NCI-H1694 (cell line): ENCODE measurements at regions not wholly inside any gene's neighbourhood (a gene's known extent, or its start where the extent isn't known, plus 50 kb on each side); places are given as distances from the start of the nearest gene placed in this dataset.

Experiments used
- DNase-seq: peaks from one replicate; lab custom pipeline; 2025; lab: John Stamatoyannopoulos, UW

DNA sequence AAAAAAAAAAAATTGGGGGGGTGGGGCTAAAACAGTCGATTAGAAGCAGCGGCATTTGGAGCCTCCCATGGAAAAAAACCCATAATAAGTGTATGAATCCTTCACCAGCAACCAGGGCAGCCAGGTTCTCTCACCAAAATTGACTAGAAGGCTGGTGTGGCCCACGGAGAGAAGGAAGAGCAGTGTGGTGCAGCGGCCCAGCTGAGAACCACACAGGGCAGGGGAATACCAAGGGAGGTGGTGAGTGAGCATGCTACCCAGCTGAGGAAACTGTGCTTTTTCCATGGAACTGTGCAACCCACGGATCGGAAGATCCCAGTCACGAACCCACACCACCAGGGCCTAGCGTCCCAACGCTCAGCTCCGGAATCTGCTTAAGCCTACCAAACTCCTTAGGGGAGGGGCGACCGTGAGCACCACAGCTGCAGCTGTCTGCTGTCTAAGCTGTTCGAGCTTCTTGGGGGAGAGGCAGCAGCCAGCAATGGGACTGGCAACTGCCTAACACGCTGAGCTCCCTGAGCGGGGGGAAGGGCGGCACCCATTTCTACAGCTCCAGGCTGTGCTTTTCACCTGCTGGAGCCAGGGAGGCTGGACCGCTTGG, 1037.2 kb upstream of the ACVR2A start:
- no peak for DNase-seq

DNA sequence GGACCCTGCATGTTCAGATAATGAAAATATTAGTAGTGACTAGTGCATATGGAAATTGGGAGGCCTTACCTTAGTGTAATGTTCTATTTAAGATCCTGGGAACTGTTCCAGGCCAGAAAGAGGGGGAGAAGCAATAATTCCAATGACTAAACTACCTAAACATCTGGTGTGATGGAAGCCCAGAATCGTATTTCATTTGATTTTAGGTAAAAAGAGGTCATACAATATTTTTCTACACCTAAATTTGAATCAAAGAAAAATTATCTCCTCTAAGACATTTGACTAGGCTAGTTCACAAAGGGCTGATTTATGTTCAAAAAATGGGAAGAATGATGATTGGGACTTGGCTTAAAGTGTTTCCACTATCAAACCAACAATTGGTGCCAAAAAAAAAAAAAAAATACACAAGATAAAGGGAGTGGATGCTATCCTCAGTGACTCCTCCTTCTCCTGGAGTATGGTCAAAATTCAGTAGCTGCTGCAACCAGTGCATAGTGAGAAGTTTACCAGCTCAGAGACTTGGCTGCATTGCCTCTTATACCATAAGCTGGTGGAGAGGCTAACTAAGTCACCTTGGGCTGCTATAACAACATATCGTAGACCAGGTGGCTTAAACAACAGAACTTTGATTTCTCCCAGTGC, 1038.3 kb upstream of the ACVR2A start:
- peak; percentile 16 for DNase-seq

DNA sequence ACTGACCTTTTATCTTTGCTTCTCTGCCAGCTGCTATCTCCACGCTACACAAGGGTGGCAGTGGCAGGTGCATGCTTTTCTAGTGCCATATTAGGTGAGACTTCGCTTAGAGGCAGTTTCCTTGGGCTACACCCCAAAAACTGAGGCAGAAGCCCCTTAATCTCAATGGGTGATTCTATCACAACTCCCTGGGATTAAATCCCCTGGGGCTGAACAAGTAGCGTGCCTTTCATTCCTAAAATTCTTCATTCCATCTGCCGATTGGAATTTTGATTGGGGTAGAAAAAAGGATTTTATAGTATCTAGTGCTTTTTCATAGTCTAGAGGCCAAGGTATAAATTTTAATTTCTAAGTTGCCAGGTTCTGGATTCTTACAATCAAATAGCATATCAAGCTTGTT, 1040.5 kb upstream of the ACVR2A start:
- DNase-seq = no peak

DNA sequence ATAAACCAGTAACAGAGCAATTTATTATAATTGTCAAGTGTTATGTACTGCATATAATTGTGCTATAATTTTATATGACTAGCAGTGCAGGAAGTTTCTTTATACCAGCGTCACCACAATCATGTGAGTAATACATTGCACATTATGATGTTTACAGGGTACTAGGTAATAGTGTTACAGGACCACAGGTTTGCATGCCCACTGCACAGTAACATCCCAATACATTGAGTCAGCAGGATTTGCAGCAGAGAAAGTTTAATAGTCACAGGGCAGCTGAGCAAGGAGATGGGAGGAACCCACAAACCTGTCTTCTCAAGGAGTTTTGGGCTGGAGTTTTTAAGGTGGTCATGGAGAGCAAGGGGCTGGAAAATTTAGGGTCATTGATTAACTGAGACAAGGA, 1042.9 kb upstream of the ACVR2A start:
- no peak for DNase-seq

DNA sequence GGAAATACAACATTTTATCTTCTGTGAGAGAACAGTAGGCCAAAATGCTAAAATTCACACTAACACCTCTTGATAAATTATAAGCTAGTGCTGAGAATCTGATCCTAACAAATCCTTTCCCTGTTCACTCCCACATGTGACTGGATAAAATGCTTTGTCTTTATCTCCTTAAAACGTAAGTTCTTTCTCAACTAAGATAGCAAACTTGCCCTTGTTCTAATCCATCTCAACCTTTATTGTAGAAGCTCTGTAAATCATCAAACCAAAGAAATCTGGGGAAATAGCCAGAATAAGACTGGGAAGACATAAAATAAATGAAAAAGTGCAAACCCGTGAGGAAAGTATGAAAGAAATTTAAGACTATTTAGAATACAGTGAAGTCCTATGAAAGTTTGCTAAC, 1058.4 kb upstream of the ACVR2A start:
- no peak for DNase-seq

DNA sequence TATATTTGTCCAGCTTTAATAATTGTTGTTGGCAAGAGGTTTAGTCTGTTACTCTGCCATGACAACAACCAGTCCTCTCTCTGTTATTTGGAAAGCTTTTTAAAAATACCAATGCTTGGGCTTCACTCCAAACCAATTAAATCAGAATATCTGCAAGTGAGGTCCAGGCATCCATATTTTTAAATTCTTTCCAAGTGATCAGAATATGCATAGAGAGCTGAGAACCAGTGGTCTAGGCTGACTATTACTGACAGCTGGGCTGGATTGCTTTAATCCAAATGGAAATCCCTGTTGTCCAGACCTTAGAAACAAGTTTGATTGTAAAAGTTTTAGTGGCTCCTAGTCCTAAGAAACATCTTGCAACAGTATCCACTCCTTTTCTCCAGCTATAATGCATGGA, 1059.7 kb upstream of the ACVR2A start:
- DNase-seq = no peak

DNA sequence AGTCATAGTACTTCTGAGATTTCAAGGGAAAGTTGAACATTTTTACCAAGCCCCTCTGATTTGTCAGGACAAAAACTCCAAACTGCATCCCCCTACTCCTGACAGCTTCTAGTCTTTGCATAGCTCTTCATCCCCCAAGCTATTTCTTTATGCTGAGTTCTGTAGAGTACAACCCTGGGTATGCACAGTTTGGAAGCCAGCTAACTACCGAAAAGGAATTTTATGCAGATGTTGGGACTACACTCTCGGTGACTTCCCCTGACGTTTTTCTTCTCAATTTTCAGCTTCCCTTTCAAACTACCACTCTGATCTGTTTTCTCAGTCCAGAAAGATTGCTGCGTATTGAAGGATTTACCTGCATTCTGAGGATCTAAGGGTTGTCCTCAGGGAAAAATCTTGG, 1060.2 kb upstream of the ACVR2A start:
- no peak for DNase-seq

DNA sequence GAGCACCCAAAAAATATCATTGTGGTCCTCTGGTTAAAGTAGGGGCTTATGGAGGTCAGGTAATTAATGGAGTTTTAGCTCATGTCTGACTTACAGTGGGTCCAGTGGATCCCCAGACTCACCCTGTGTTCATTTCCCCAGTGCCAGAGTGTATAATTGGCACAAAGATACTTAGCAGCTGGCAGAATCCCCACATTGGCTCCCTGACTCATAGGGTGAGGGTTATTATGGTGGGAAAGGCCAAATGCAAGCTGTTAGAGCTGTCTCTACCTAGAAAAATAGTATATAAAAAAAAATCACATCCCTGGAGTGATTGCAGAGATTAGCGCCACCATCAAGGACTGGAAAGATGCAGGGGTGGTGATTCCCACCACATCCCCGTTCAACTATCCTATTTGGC, 1067.6 kb upstream of the ACVR2A start:
- peak; percentile 47 for DNase-seq

DNA sequence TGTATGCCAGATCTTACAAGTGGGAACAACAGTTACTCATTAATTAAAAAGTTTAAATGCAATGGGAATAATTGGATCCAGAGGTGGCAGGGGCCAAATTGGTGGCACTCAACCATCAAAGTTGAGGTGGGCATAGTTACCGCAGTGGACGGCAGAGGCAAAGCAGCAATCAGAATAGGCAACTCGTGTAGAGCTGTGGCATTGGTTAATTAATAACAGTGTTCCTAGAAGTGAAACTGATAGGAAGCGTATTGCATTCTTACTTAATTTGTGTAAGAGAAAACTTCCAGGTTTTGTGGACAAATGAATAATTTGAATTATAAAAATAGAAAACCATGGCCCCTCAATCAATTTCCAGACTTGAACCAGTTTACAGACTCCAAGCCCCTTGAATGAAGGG, 1068.2 kb upstream of the ACVR2A start:
- DNase-seq = no peak

DNA sequence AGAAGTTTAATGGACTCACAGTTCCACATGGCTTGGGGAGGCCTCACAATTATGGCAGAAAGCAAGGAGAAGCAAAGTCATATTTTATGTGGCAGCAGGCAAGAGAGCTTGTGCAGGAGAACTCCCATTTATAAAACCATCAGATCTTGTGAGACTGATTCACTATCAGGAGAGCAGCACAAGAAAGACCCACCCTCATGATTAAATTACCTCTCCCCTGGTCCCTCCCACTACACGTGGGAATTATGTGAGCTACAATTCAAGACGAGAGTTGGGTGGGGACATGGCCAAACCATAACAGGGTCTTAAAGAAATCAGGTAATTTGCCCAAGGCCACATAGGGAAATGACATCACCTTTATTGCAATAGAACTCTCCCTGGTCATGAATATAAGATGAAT, 1073.3 kb upstream of the ACVR2A start:
- no peak for DNase-seq

DNA sequence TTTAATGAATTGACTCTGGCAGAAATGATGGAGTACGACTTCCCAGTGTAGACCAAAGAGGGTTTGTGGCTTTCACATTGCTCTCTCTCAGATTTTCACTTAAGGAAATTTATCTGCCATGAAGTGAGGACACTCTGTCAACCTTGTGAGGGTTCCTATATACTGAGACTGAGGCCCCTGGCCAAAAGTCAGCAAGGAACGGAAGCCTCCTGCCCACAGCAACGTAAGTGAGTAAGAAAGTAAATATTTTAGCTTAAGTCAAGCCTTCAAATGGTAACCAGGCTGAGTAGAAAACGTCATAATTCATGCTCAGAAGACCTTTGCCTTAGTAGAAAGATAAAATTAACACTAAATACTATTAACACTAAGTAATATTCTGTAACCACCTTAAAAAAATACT, 1080.5 kb upstream of the ACVR2A start:
- DNase-seq = no peak

DNA sequence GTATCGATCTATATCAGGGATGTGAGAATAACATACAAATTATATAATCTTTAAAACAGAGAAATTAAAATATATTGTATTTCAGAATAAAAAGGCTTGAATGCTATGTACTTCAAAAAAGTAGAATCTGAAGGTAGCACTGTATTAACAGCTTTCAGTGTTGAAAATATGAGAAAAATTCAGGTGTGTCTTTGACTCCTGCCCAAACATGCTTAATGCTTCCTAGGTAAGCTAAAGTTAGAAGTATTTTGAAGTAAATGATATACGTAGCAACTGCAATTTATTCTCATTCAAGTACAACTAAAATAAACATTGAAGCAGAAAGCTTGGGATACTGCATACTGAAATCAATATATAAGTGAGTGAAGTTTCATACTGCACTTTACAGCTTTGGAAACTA, 1082.0 kb upstream of the ACVR2A start:
- DNase-seq = no peak

DNA sequence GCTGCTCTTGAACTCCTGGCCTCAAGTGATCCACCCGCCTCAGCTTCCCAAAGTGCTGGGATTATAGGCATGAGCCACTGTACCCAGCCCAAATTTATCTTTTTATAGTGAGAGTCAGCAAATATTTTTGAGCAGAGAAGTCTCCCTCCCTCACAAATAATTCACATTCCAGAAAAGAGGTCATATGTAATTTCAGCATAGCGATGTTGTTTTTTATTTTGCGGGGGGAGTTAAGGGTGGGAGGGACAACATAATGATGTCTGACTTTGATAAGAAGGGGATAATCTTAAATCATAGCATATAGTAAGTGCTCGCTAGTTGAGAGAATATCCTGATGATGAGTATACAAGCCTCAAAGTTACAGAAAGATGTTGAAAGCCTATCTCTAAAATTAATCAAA, 1090.2 kb upstream of the ACVR2A start:
- no peak for DNase-seq

DNA sequence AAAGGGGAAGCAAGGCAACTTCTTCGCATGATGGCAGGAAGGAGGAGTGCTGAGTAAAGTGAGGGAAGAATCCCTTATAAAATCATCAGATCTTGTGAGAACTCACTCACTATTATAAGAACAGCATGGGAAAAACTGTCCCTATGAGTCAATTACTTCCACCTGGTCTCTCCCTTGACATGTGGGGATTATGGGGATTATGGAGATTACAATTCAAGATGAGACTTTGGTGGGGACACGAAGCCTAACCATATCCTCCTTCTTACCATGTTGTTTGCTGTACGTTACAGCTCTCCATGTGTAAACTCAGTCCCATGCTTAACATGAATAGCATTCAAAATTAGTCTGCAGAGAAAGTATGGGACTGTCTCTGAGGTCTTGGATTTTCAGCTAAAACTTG, 1096.8 kb upstream of the ACVR2A start:
- DNase-seq = no peak

DNA sequence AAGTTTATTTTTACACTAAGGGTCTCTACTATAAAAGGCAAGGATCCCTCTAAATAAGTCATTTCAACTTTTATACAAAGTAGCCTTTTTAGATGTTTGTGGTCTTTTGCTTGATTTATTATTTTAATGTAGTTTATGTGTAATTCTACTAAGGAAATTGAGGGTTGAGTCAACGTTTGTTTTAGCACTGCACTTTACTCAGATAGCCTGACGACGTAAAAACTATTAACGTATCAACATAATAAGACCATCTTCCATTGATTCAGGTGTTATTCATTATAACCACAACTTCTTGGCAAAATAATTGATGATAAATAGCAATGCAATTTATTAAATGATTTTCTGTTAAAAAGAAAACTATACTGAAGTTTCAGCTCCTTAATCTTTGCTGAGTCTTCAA, 1103.6 kb upstream of the ACVR2A start:
- no peak for DNase-seq

DNA sequence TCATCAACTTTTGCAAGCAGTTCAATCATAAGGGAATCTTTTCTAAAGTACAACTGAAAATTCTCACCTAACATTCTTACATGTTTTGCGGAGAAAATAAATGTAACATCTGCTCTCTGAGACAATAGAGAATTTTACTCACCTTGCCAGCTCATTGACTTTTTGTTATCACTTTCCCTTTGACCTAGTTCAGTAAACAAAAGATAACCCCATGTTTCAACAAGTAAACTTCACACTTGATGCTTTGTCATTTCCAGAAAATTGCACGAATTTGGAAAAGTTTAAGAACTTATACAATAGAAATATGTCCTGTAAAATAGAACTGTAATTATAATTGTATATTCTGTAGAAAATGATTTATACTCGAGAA, 1110.0 kb upstream of the ACVR2A start:
- DNase-seq = no peak

DNA sequence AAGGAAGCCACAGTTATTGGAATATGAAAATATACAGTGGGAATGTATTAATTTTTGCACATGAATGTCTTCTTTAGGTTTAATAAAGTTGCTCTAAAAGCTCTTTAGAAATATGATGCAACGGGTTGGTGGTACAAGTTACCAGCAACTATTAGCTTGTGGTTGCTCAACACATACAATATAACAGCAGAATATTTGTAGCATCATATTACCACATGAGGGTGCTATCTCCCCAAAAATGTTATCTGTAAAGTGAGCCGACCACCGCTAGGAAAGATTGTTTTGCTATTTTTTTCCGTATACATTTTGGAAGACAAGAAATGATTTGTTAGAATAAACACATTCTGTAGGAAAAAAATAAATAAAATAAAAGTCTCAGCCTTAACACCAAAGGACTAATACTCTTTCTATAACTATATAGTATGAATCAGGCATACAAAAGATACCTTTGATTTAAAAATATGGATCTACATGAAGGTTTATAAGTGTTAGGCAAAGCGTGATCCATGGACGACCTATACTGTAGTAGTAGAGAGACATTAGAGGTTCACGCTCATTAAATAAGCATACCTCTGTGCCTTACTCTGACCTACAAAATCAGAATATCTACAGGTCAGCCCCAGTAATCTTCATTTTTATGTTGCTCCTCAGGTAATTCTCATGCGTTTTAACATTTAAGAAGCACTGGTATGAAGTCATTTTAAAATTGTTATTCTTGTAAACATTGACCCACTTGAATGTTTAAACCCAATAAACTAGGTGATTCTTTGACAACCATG, 1110.6 kb upstream of the ACVR2A start:
- DNase-seq = peak; percentile 78

DNA sequence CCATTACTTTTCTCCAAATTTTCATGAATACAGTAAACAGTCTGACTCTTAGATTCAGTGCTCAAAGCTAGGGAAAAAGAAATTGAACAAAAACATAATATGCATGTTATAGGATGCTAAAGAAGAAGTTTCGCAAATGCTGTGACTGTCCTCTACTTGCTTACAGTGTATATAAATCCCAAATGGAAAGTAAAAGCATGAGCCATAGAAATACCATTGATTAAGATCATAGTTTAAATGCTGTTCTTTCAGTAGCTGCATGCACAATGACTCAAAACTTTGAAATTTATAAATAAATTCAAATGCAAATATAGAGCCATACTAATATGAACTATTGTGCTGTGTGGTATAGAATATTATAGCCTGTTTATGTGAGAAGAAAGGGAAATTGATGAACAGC, 1113.9 kb upstream of the ACVR2A start:
- no peak for DNase-seq

DNA sequence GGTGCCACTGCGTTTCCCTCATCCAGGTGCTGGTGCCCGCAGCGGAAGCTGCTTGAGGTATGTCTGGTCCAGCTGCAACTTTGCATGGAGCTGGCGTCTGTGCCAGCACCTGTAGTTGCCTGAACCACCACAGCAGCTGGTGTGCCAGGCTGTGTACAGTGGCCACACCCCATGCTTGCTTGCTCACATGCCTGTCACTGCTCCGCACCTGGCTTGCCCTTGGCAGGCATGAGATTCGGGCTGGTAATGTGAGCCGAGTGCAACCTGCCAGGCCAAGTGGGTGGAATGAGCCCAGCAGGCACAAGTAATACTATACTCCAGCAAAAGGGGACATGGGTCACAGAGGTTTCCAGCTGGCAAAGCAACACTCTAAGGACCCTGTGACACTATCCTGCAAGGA, 1123.3 kb upstream of the ACVR2A start:
- DNase-seq = no peak

DNA sequence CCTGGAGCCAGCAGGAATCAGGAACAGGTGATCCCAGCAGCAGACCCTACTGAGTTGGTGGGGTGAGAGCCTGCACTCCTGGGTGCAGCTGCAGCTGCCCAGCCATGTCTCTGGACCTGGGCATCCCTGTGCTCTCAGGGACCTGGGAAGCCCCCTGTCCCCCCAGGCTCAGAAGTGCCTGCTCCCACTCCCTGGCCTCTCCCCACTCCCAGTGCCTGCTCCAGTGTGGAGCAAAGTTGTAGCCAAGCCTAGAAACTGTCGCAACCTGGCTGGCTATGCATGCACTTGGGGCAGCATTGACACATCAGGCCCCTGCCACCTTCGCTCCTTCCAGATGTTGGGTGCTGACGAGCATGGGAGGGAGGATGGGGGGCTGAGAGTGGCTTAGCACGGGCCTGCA, 1124.7 kb upstream of the ACVR2A start:
- no peak for DNase-seq

DNA sequence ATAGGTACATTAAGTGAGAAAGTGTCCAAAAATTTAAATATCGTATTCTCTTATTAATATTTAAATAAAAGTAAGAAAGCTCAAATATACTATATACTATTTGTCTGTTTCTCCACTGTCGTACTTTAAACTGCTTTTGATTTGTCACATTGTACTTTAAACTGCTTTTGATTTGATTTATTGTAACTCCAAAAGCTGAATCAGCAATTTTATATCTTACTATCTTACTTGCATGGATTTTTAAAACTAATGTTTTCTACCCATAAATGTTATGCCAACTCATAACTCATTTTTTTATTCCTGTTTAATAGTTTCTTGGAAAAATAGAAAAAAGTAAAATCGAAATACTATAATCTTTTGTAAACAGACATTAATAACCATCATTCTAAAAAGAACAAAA, 1128.2 kb upstream of the ACVR2A start:
- DNase-seq = no peak

DNA sequence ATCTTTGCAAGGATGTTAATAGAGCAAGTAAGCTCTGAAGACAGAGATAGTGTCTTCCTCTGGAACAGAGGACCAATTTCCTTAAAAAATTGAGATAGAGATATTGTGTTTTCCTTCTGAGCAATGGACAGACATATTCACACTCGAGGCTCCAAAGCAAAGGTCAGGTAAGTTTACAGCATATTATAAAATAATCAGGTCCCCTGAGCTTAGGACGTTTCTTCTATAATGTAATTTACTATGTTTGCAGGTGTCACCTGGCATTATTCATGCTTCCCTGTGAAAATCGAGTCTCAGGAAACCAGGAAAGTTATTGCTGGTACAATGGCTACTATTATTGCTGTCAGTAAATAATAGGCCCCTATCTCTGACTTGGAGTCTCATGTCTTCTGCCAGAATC, 1135.8 kb upstream of the ACVR2A start:
- no peak for DNase-seq

DNA sequence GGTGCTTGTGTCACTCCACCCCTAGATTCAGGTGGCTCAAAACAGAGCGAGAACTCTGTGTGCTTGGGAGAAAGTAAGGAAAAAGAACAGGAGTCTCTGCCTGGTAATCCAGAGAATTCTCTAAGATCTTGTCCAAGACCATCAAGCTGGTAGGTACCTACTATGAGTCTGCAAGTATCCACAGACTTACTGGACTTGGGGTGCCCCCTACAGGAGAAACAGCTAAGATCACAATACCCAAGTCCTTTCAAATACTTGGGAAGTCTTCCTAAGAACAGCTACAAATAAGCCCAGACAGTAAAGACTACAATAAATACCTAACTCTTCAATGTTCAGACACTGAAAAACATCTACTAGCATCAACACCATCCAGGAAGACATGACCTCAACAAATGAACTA, 1143.6 kb upstream of the ACVR2A start:
- DNase-seq = no peak

DNA sequence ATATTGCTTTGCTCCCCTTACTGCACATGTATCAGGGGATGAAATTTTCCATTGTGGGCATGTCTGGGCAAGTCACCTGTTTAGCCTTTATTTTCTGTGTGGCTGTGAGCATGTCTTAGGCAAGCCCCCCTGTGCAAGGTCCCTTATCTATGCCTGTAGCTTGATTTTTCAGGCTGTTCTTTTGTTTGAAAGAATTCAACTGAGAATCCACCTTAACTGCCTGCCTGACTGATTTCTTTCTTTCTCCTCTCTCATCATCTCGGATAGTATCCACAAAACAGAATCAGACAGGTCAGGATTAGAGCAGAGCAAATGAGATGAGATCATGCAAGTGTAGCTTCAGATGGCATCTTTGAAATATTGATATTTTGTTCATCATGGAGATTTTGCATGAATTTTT, 1147.5 kb upstream of the ACVR2A start:
- no peak for DNase-seq
